Ovary (tissue), 1 donor: ENCODE measurements at regions not wholly inside any gene's neighbourhood (a gene's known extent, or its start where the extent isn't known, plus 50 kb on each side); places are given as distances from the start of the nearest gene placed in this dataset.

Experiments
- EP300 ChIP-seq: sonication (generic); formaldehyde crosslinking; IDR thresholded peaks from one replicate; pipeline ENCODE4 v1.6.1; 2017; ENCODE audit warnings: antibody characterized with exemption
- POLR2A ChIP-seq: fragments of 450-650 bp; IDR thresholded peaks from one replicate; pipeline ENCODE4 v1.6.1; 2017; ENCODE audit warnings: antibody characterized with exemption, mild to moderate bottlenecking, moderate library complexity

- no peak for TF ChIP-seq POLR2A
- TF ChIP-seq EP300, result no peak
Measured at GRCh38 chr3:153442799-153443487, 280.9 kb downstream of the RAP2B start.
